Cerebellar cortex (tissue), 1 donor: ENCODE measurements at regions not wholly inside any gene's neighbourhood (a gene's known extent, or its start where the extent isn't known, plus 50 kb on each side); places are given as distances from the start of the nearest gene placed in this dataset.
"Not testable (repeated sequence)": the region's sequence is repeated elsewhere in the genome, so short reads cannot be mapped to it uniquely, and the experiment has no call there.

Experiments used
- DNase-seq: peaks from one replicate; pipeline ENCODE4 v3.0.0-alpha.2; 2015; ENCODE audit warnings: low spot score

- no peak for DNase-seq
These were observed 1342.2 kb downstream of the PLA2G4A start for GRCh38 chr1:188170935-188171334.

- not testable (repeated sequence) for DNase-seq
These were observed 1353.3 kb downstream of the PLA2G4A start for GRCh38 chr1:188182063-188182462.

DNA sequence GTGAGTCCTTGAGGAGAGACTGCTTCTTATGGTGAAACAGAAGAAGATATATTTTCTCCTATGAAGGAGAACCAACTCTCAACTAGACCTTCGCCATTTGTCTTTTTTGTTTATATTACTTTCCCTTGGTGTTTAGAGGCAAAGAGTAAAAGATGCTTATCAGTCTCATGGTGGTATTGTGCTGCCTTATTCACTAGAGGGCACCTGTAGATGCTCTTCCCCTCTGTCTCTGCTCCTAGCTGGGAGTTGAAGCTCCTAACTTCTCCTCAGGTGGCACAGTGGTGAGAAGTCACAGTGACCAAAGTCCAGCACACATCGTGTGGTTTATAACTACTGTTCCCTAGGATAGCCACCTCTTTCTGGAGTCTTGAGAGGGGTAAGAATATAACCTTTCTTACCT is 1359.6 kb downstream of the PLA2G4A start:
- DNase-seq: no peak

DNA sequence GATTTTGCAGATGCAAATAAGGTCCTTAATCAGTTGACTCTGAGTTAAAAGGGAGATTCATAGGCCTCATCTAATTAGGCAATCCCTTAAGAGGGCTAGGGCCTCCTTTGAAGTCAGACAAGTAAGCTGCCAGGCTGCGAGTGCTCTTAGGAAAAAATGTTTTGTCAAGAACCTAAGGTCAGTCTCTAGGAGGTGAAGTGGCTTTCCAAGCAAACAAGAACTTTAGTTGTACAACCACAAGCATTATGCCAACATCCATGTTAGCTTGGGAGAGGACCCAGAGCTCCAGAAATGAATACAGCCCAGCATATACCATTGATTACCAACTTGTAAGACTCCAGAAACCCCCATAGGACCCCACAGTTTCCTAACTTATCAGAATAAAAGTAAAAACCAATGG is 1366.2 kb downstream of the PLA2G4A start:
- no peak for DNase-seq

- no peak for DNase-seq
These were observed 1389.5 kb downstream of the PLA2G4A start for GRCh38 chr1:188218289-188218688.

DNA sequence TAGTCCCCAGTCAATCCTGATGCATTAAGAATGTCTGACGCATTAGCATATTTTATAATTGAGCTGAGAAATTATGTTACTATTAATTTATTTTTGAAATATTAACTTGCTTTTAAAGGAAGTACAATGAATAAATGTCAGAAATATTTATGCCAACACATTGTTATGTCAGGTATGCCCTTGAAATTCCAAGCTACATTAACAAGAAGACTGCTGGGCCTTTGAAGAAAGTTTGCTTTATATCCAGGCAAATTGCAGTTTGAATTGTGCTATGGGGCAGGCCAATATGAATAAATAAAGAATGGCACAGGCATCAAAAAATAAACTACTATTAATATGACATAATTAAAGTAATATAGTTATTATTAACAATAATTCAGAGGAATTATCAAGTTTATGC is 1391.3 kb downstream of the PLA2G4A start:
- DNase-seq: no peak

- DNase-seq: no peak
These were observed 1395.5 kb downstream of the PLA2G4A start for GRCh38 chr1:188224263-188224662.

- no peak for DNase-seq
These were observed 1397.2 kb downstream of the PLA2G4A start for GRCh38 chr1:188225975-188226374.

DNA sequence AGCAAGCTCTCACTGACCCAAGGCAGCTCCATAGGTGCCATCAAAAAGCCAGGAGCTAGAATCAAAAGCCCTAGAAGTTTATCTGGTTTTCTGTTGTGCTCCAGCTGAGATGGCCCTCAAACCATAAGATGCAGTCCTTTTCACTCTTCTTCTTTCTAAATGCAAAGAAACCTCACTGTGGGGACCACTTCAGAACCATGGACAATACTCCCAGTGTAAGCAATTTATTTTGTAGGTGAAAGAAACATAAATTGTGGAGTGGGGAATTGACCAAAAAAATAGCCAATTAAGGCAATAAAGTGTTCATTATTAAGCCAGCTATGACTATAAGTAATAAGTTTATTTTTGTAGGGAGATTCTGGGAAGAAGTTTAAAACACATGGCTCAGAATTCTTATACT is 1399.9 kb downstream of the PLA2G4A start:
- no peak for DNase-seq

GRCh38 chr1:188237573-188238348 is 1409.0 kb downstream of the PLA2G4A start:
- DNase-seq: no peak

GRCh38 chr1:188240772-188241406 is 1412.1 kb downstream of the PLA2G4A start:
- DNase-seq: no peak

DNA sequence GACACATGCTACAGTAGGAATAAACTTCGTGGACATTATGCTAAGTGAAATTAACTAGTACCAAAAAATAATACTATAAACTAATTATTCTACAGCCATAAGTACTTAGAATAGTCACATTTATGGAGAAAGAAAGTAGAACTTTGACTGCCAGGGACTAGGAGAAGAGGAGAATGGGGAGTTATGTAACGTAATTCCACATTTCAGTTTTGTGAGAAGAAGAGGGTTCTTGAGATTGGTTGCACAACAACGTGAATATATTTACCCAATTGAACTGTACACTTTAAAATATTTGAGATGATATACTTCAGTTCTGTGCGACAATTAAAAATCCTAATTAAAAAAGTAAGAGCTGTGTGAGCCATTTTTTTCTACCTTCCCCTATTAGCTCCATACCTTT is 1412.9 kb downstream of the PLA2G4A start:
- no peak for DNase-seq

DNA sequence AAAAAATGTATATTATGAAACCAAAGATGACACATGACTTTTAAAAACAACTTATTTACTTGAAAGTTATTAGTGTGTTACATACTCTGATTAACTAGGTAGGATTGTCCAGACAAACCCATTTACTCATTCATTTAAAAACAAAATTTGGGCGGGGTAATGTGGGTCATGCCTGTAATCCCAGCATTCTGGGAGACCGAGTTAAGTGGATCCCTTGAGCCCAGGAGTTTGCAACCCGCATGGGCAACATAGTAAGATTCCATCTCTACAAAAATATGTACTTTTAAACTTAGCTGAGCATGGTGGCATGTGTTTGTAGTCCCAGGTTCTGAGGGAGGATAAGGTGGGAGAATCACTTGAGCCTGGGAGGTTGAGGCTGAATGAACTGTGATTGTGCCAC is 1414.7 kb downstream of the PLA2G4A start:
- no peak for DNase-seq

GRCh38 chr1:188244681-188245080 is 1415.9 kb downstream of the PLA2G4A start:
- DNase-seq: no peak

- no peak for DNase-seq
These were observed 1418.5 kb downstream of the PLA2G4A start for GRCh38 chr1:188247255-188247654.

DNA sequence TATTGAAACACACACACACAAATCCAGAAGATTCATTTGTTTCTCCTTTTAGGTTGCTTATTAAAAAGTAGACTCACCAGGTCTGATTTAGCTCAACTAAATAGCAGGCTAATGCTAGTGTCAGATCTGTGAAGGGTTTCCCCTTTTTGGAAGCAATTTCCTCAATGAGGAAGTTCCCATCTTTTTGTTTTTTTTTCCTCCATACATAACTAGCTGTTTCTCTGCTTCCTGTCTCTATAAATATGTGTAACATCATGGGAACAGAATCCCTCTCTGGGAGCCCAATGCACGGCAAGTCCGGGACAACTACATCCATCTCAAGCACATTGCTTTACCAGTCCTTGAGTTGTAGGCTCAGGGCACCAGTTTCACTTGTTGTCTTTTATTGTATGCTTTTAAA is 1421.1 kb downstream of the PLA2G4A start:
- no peak for DNase-seq

GRCh38 chr1:188251036-188251435 is 1422.3 kb downstream of the PLA2G4A start:
- no peak for DNase-seq

DNA sequence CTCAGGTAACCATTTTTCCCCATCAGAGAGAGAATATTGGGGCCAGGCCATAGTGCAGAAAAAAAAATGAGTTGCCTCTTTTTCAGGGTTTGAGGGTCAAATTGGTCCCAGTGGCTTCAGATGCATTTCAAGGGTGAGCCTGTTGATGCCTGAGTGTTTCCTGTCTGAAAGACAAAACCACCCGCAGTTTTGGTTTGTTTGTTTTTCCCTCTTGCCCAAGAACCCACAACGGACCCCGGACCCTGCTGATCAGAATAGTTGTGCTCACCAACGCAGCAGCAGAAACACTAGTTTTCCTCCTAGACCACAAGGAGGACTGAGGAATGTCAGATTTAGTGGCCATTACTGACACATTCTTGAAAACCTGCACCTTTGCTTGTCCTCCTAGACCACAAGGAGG is 1433.1 kb downstream of the PLA2G4A start:
- no peak for DNase-seq

- DNase-seq: no peak
These were observed 1441.2 kb downstream of the PLA2G4A start for GRCh38 chr1:188269956-188270355.

- DNase-seq: no peak
These were observed 1441.7 kb downstream of the PLA2G4A start for GRCh38 chr1:188270497-188270896.

DNA sequence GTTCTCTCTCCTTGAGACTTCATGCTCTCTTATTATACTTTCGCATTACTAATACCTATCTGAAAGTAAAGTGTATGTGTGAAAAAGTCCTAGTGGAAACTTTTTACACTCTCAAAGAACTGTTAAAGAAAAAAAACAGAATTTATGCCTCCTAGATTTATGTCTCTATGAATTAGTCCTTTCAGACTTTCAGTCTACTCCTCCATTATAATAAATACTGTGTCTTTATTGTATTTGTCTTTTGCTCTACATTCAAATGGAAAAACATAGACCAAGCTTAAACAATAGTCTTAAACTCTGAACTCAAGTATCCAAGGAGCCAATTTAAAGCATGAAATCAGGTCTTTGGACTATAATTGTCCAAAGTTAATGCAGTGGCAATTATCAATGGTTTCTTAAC is 1449.0 kb downstream of the PLA2G4A start:
- no peak for DNase-seq

- no peak for DNase-seq
These were observed 1453.2 kb downstream of the PLA2G4A start for GRCh38 chr1:188281921-188282320.

DNA sequence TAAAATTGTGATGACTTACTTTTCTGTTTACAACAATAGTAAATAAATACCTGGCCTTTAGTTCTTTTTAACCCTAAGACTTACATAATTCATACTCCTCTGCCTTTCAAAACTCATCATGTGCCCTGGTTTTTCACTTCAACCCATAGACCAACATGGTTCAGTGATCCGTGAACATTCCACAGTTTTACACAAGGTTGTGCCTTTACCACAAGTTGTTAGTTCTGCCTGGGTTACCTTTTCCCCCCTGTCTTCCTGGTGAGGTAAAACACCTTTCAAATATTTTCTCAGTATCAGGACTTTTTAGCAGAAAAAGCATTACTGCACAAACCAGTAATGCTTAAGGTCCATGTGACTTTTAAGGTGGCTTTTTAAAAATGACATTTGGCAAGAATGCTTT is 1466.4 kb downstream of the PLA2G4A start:
- no peak for DNase-seq

GRCh38 chr1:188302746-188303145 is 1474.0 kb downstream of the PLA2G4A start:
- DNase-seq: no peak
